IPS-18c (cell line): ENCODE measurements at regions not wholly inside any gene's neighbourhood (a gene's known extent, or its start where the extent isn't known, plus 50 kb on each side); places are given as distances from the start of the nearest gene placed in this dataset.

Experiments
- H3K4me3 ChIP-seq: 2 replicates; pipeline ENCODE4 v1.7.0; 2013; ENCODE audit warnings: low read depth, mild to moderate bottlenecking, low read length, moderate library complexity; ENCODE audit not compliant: insufficient read depth
- H3K9me3 ChIP-seq: one replicate; pipeline ENCODE4 v1.6.1; 2013; ENCODE audit warnings: mild to moderate bottlenecking, low read length, moderate library complexity; ENCODE audit not compliant: control insufficient read depth, insufficient read depth

GRCh38 chr3:194243172-194243837 lies 107.4 kb downstream of the HES1 start:
- Histone ChIP-seq H3K9me3 (no peaks in the 10 kb centered on the region), H3K4me3 (no peak overlapping the region)

GRCh38 chr3:194244167-194244566 lies 107.0 kb downstream of the CPN2 start:
- no peaks in the 10 kb centered on the region for H3K9me3 ChIP-seq
- H3K4me3 ChIP-seq: no peak overlapping the region

DNA sequence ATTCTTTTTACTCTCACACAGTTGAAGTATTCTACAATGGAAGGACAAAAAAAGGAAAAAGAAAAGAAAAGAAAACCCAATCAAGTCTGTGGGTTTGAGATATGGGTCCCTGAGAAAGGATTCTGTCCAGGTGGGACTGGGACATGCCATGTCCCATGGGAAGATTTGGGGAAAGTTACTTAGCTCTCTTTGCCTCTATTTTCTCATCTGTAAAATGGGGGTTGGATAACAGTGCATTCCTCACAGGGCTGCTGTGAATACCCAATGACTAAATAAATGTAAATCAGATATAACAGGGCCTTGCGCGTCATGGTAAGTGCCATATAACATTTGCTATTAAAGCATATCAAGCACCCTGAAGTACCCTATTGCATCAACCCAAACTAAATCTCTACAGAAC lies 105.7 kb downstream of the CPN2 start:
- Histone ChIP-seq H3K4me3 (no peak overlapping the region), H3K9me3 (no peaks in the 10 kb centered on the region)

GRCh38 chr3:194245975-194246561 lies 105.1 kb downstream of the CPN2 start:
- Histone ChIP-seq H3K9me3 (no peaks in the 10 kb centered on the region), H3K4me3 (no peak overlapping the region)

GRCh38 chr3:194246709-194247349 lies 104.3 kb downstream of the CPN2 start:
- Histone ChIP-seq H3K4me3 (no peak overlapping the region), H3K9me3 (no peaks in the 10 kb centered on the region)

DNA sequence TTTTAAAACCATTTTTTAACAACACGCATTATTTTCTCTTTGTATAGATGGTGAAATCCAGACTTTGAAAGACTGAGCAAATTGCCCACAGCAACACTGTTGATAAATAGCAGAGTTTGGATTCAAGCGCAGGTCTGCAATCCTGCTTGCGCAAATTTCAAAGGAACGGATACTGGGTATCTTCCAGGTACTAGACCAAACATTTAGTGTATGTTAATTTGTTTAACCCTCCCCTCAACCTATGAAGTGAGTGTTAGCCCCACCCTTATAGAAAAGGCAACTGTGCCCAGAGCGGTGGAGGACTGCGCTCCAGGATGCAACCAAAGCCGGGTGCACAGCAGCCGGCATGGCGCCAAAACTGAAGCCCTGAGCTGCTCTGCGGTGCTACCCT lies 103.8 kb downstream of the CPN2 start:
- no peaks in the 10 kb centered on the region for H3K9me3 ChIP-seq
- H3K4me3 ChIP-seq: no peak overlapping the region

DNA sequence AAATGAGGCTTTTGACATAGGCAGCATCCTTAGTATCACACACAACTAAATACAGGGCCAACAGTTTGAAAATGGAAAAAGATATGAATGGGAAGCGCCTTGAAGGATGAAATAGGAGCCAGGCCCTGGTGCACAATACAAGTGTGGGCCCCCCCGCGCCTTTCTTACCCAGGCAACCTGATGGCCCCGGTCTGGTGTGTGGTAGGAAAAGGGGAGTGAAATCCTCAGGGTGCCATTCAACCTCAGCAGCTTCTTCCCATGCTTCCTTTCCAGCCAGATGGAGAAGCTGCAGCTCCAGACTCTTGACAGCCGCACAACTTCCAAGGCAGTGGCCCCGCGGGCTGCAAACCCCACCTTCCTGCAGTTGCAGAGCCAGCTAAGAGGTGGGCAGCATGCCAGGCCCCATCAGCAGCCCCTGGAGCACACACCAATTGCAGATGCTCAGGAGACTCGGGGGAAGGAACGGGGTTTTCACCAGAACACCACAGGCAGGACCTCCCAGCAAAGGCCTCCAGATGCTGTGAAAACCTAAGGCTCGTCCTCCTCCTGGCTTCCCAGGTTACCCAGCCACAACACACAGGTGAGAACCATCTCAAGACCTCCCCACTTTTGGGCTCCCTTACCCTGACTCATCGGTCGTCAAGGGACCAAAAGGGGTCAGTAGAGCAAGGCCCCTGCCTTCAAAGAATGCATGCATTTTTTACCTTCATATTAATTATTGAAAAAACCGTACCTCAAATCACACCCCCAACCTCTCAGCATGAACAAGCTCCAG lies 101.6 kb downstream of the CPN2 start:
- H3K9me3 ChIP-seq: no peaks in the 10 kb centered on the region
- no peak overlapping the region for H3K4me3 ChIP-seq

GRCh38 chr3:194250098-194251002 lies 100.8 kb downstream of the CPN2 start:
- H3K4me3 ChIP-seq: no peak overlapping the region
- no peaks in the 10 kb centered on the region for H3K9me3 ChIP-seq

DNA sequence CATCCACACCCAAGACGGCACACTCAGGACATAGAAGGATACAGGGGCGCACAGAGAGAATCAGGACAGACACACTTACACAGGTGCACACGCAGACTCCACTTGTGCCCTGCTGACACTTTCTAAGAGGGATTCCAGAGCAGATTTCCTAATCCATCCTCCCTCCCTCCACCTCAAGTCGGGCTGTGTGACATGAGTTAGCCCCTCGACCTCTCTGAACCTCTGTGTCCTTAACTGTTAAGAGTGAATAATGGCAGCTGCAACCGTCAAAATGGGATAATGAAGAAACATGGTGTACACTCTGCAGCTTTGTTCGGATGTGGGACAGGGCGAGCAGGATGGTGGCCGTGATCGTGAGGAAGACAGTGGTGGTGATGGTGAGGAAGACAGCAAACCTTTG lies 100.1 kb downstream of the CPN2 start:
- Histone ChIP-seq H3K9me3 (no peaks in the 10 kb centered on the region), H3K4me3 (no peak overlapping the region)

DNA sequence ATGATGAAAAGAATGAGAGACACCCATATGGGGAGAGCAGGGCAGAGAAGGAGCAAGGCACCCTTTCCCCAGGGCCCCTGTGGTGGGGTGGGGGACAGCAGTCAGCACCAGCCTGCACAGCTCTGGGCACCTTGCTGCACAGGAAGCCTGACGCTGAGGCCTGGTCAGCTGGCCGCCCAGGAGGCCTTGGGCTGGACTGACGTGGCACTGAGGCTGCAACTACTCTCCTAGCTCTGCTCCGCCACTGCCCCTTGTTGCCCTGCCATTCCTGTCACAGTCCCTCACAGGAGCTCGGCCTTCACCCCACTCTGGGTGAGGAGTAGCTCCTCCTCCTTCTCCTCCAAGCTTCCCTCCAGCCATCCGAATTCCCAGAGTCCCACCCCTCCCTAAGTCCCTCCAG lies 99.7 kb downstream of the CPN2 start:
- Histone ChIP-seq H3K4me3 (no peak overlapping the region), H3K9me3 (no peaks in the 10 kb centered on the region)

DNA sequence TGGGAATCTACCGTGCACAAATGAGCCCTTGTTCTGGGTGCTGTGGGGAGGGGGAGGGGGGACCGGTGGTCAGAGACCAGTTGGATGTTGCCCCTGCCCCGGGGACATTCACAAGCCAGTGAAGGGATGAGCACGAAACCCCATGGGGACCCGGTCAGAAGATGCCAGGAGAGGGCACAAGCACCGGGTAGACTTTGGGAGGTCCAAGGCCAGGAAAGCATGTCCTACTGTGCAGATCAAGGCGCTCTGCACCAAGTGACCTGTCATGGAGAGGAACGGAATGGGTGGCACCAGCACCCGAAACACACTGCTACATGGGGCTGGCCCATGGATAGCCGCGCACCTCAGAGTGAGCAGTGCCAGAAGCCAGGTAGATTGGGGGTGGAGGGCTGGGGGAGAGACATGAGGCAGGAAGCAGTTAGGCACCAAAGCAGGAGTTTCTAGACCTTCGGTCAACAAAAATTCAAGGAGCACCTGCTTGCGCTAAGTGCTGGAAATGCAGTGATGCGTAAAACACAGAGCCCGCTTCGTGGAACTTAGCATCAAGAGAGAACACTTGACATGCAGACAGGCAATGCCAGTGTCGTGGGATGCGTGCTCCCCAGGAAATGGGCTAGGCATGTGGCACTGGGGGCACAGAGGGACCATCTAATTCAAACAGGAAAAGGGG lies 99.1 kb downstream of the CPN2 start:
- Histone ChIP-seq H3K4me3 (no peak overlapping the region), H3K9me3 (no peaks in the 10 kb centered on the region)

DNA sequence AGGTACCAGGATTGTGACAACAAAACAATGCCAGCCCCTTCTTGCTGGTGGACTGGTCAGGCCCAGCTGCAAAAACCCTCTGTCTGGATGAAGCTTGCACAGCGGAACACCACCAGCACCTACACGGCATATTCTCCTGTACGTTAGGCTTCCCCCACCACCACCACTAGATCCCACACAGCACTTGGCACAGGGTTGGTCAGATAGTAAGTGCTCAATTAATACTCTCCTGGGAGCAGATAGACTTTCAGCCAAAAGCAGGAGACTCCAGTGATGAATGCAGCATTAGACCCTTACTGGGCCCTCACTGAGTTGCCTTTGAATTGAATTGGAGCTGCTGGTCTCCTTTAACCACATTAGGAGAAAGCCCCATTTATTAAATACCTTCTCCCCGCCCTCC lies 97.9 kb downstream of the CPN2 start:
- Histone ChIP-seq H3K4me3 (no peak overlapping the region), H3K9me3 (no peaks in the 10 kb centered on the region)

DNA sequence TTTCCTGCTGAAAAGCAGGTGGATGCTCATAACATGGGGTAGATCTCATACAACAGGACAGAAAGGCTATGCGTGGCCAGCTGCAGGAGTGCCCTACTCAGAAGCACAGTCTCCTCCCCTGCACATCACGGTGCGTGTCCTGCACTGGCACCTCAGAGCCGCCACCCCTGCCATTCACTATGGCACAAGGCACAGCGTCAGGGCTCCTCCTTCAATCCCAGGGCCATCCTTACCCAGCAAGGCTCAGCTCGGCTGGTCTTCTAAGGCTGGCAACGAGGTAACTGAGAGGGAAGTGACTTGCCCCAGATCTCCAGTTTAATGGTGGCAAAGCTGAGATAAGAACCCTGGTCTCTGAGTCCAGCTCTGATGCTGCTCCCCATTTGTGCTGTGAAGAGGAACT lies 97.1 kb downstream of the CPN2 start:
- Histone ChIP-seq H3K9me3 (no peaks in the 10 kb centered on the region), H3K4me3 (no peak overlapping the region)

DNA sequence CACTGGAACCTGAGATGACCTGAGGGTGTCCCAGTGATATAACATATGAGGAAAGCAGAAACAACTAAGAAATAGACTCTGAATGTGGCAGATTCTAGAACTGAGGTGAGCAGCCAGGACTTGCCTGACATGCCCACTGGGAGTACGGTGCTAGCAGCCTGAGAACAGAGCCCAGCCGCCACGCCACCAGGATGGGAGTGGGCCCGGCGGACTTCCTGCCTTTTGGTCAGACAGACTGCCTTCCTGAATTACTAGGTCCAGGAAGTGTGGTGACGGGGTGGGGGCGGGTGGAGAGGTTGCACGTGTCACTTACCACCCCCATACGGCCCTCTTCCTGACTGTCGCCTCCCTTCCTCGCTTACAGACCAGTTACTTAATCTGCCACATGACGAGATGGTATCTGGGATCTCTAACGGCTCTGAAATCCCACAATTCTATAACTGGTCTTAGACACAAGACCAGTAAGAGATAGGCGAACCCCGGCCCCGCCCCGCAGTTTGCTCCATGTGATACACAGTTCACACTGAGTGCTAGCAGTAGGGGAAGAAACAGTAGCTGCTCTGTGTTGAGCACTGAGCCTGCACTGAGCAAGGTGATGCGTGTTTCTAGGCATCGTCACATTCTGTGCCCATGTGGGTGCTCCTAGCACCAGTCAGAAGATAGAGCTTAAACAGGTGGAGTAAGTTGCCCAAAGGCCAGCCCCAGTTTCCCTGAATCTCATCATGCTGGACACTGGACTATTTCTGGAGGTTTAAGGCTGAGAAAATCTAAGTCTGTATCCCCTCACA lies 95.7 kb downstream of the CPN2 start:
- Histone ChIP-seq H3K9me3 (no peaks in the 10 kb centered on the region), H3K4me3 (no peak overlapping the region)

- Histone ChIP-seq H3K4me3 (no peak overlapping the region), H3K9me3 (no peaks in the 10 kb centered on the region)
These were observed 94.8 kb downstream of the CPN2 start for GRCh38 chr3:194256040-194256945.
